ENCODE measurements at regions not wholly inside any gene's neighbourhood (a gene's known extent, or its start where the extent isn't known, plus 50 kb on each side); places are given as distances from the start of the nearest gene placed in this dataset.

DNA sequence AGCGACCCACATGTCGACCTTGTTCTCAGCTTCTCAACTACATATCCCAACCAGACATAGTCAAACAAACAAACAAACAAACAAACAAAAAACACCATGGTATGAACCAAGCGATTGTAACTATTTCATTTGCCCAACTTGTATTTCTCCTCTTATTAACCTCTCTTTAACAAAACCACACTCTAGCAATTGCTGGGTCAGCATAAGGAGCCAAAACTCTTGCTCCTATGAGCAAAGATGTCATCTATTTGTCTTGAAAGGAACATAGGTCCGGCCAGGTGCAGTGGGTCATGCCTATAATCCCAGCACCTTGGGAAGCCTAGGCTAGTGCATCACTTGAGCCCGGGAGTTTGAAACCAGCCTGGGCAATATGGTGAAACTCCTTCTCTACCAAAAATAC lies 145.6 kb downstream of the WT1 start:
- no peaks in the 10 kb centered on the region for H4K20me1 ChIP-seq (ENCODE audit: insufficient read depth, low read length)
- H3K27me3 ChIP-seq (replicated peaks; ENCODE audit: insufficient read depth, low read length) = no peaks in the 10 kb centered on the region
- H3F3A ChIP-seq (ENCODE audit: insufficient read depth, low read length) = no peaks in the 10 kb centered on the region
- no peaks in the 10 kb centered on the region for H3K36me3 ChIP-seq (replicated peaks; ENCODE audit: insufficient read depth, low read length)
- H3K4me1 ChIP-seq (ENCODE audit: low read length) = no peaks in the 10 kb centered on the region
- H3K9me2 ChIP-seq (replicated peaks; ENCODE audit: insufficient read depth, low read length) = no peaks in the 10 kb centered on the region
- TF ChIP-seq EZH2phosphoT487 (IDR thresholded peaks at IDR 0.05; ENCODE audit: low read length) (no peak), EZH2 (optimal IDR thresholded peaks at IDR 0.05; ENCODE audit: low read depth, low read length) (no peak)
- TF ChIP-seq, protein P1, sequence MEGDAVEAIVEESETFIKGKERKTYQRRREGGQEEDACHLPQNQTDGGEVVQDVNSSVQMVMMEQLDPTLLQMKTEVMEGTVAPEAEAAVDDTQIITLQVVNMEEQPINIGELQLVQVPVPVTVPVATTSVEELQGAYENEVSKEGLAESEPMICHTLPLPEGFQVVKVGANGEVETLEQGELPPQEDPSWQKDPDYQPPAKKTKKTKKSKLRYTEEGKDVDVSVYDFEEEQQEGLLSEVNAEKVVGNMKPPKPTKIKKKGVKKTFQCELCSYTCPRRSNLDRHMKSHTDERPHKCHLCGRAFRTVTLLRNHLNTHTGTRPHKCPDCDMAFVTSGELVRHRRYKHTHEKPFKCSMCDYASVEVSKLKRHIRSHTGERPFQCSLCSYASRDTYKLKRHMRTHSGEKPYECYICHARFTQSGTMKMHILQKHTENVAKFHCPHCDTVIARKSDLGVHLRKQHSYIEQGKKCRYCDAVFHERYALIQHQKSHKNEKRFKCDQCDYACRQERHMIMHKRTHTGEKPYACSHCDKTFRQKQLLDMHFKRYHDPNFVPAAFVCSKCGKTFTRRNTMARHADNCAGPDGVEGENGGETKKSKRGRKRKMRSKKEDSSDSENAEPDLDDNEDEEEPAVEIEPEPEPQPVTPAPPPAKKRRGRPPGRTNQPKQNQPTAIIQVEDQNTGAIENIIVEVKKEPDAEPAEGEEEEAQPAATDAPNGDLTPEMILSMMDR (IDR thresholded peaks at IDR 0.05; ENCODE audit: low read length) = no peak
- H3K27ac ChIP-seq (ENCODE audit: low read length) = no peak overlapping the region
- no peak for DNase-seq
- no peak overlapping the region for H2AFZ ChIP-seq (ENCODE audit: low read length)
- no peaks in the 10 kb centered on the region for H3K79me2 ChIP-seq (ENCODE audit: low read length)
- no peaks in the 10 kb centered on the region for H3K9me3 ChIP-seq (replicated peaks; ENCODE audit: insufficient read depth, low read length)
- no peak overlapping the region for H3K4me2 ChIP-seq (ENCODE audit: low read depth, low read length)
- no peak overlapping the region for H3K9ac ChIP-seq (ENCODE audit: low read length)
- H3K4me3 ChIP-seq (ENCODE audit: low read length) = no peak overlapping the region

DNA sequence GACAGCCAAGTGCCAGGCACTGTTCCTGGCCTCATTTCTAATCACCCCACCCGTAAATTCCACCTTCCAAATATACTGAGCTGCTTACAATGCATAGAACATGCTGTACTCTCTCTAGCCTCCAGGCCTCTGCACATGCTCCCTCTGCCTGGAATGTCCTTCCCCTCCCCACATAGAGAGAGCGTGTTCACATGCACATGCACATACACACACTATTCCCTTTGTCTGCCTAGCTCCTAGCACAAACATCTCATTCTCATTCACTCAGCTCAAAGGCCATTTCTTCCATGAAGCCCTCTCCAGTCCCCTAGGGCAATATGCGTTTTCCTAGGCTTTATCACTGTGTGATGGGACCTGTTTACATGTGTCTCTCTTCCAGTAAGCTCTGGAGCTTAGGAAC lies 144.6 kb downstream of the WT1 start:
- H4K20me1 ChIP-seq (ENCODE audit: insufficient read depth, low read length) = no peaks in the 10 kb centered on the region
- no peak overlapping the region for H3K9ac ChIP-seq (ENCODE audit: low read length)
- H3F3A ChIP-seq (ENCODE audit: insufficient read depth, low read length) = no peaks in the 10 kb centered on the region
- H3K9me2 ChIP-seq (replicated peaks; ENCODE audit: insufficient read depth, low read length) = no peaks in the 10 kb centered on the region
- no peak overlapping the region for H3K4me3 ChIP-seq (ENCODE audit: low read length)
- H3K9me3 ChIP-seq (replicated peaks; ENCODE audit: insufficient read depth, low read length) = no peaks in the 10 kb centered on the region
- no peaks in the 10 kb centered on the region for H3K79me2 ChIP-seq (ENCODE audit: low read length)
- H3K27ac ChIP-seq (ENCODE audit: low read length) = no peak overlapping the region
- H3K4me2 ChIP-seq (ENCODE audit: low read depth, low read length) = no peak overlapping the region
- H3K36me3 ChIP-seq (replicated peaks; ENCODE audit: insufficient read depth, low read length) = no peaks in the 10 kb centered on the region
- H3K4me1 ChIP-seq (ENCODE audit: low read length) = no peaks in the 10 kb centered on the region
- no peak for TF ChIP-seq EZH2 (optimal IDR thresholded peaks at IDR 0.05; ENCODE audit: low read depth, low read length)
- no peak for TF ChIP-seq EZH2phosphoT487 (IDR thresholded peaks at IDR 0.05; ENCODE audit: low read length)
- TF ChIP-seq, protein P1 (IDR thresholded peaks at IDR 0.05; ENCODE audit: low read length) = no peak
- no peaks in the 10 kb centered on the region for H3K27me3 ChIP-seq (replicated peaks; ENCODE audit: insufficient read depth, low read length)
- no peak overlapping the region for H2AFZ ChIP-seq (ENCODE audit: low read length)
- DNase-seq = no peak

DNA sequence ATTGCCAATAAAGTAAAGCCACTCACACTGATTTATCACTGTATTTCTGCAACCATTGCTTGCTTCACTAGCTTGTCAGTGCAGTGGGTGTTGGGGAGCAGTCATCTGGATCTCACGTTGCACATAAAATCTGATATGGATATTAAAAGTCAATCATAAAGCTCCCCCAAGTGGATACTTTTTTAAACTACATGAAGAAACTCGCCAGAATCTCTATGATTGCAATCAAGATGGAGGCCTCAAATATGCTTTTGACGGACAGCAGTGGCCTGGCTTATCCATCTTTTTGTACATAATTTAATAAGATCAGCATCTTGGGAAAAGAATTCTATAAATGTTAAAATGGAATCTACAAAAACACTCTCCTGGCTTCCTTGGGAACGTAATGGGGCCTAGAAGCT lies 137.7 kb downstream of the WT1 start:
- no peaks in the 10 kb centered on the region for H3F3A ChIP-seq (ENCODE audit: insufficient read depth, low read length)
- TF ChIP-seq EZH2phosphoT487 (IDR thresholded peaks at IDR 0.05; ENCODE audit: low read length) = no peak
- TF ChIP-seq, protein P1 (IDR thresholded peaks at IDR 0.05; ENCODE audit: low read length) = peak; percentile 35
- H3K9me3 ChIP-seq (replicated peaks; ENCODE audit: insufficient read depth, low read length) = no peaks in the 10 kb centered on the region
- no peaks in the 10 kb centered on the region for H4K20me1 ChIP-seq (ENCODE audit: insufficient read depth, low read length)
- H3K79me2 ChIP-seq (ENCODE audit: low read length) = no peaks in the 10 kb centered on the region
- H3K9ac ChIP-seq (ENCODE audit: low read length) = no peak overlapping the region
- DNase-seq = peak; percentile 49
- H3K9me2 ChIP-seq (replicated peaks; ENCODE audit: insufficient read depth, low read length) = no peaks in the 10 kb centered on the region
- H3K4me3 ChIP-seq (ENCODE audit: low read length) = no peak overlapping the region
- 0 out of 2 replicates have a peak overlapping the region, but pooled peaks have one; percentile 39 for H2AFZ ChIP-seq (ENCODE audit: low read length)
- no peaks in the 10 kb centered on the region for H3K36me3 ChIP-seq (replicated peaks; ENCODE audit: insufficient read depth, low read length)
- H3K4me1 ChIP-seq (ENCODE audit: low read length) = no peaks in the 10 kb centered on the region
- no peaks in the 10 kb centered on the region for H3K27me3 ChIP-seq (replicated peaks; ENCODE audit: insufficient read depth, low read length)
- H3K27ac ChIP-seq (ENCODE audit: low read length) = no peak overlapping the region
- H3K4me2 ChIP-seq (ENCODE audit: low read depth, low read length) = no peak overlapping the region

Measured in MM.1S (cell line).